ENCODE measurements at regions not wholly inside any gene's neighbourhood (a gene's known extent, or its start where the extent isn't known, plus 50 kb on each side); places are given as distances from the start of the nearest gene placed in this dataset.

GRCh38 chr14:44180975-44181374 lies 326.1 kb downstream of the FSCB start:
- TF ChIP-seq POLR2A (IDR thresholded peaks at IDR 0.05) (no peak), CTCF (IDR thresholded peaks at IDR 0.05) (no peak)
